ENCODE measurements at regions not wholly inside any gene's neighbourhood (a gene's known extent, or its start where the extent isn't known, plus 50 kb on each side); places are given as distances from the start of the nearest gene placed in this dataset.

GRCh38 chr3:177521305-177521704 is 324.0 kb upstream of the TBL1XR1 start:
- Histone ChIP-seq H3K9me2 (replicated peaks; ENCODE audit: low read depth, low read length) (no peaks in the 10 kb centered on the region), H3K9me3 (ENCODE audit: insufficient read depth, low read depth, low read length) (peaks cover 3% of the 10 kb centered on the region; the same call in 1 of the 2 replicates), H2AFZ (ENCODE audit: low read length) (no peak overlapping the region), H3K27me3 (ENCODE audit: insufficient read depth, low read length, poor library complexity, severe bottlenecking) (no peaks in the 10 kb centered on the region), H3K4me2 (ENCODE audit: low read depth, low read length, poor library complexity, severe bottlenecking) (no peak overlapping the region), H3K4me3 (ENCODE audit: low read length, poor library complexity, severe bottlenecking) (no peak overlapping the region), H3F3A (ENCODE audit: low read depth) (no peaks in the 10 kb centered on the region), H3K4me1 (ENCODE audit: insufficient read depth, low read length, poor library complexity, severe bottlenecking) (peaks cover 39% of the 10 kb centered on the region), H3K9ac (ENCODE audit: low read depth, low read length, poor library complexity, severe bottlenecking) (no peak overlapping the region), H4K20me1 (ENCODE audit: insufficient read depth, low read length, poor library complexity, severe bottlenecking) (no peaks in the 10 kb centered on the region), H3K79me2 (ENCODE audit: insufficient read depth, low read length) (no peaks in the 10 kb centered on the region), H3K36me3 (ENCODE audit: insufficient read depth, low read length) (no peaks in the 10 kb centered on the region)
- TF ChIP-seq CTCF (conservative IDR thresholded peaks at IDR 0.05; ENCODE audit: low read length) (peak; percentile 41), EZH2phosphoT487 (IDR thresholded peaks at IDR 0.05; ENCODE audit: borderline replicate concordance) (no peak)

- no peaks in the 10 kb centered on the region for H3K27me3 ChIP-seq (ENCODE audit: insufficient read depth, low read length, poor library complexity, severe bottlenecking)
- no peak overlapping the region for H3K4me2 ChIP-seq (ENCODE audit: low read depth, low read length, poor library complexity, severe bottlenecking)
- H3K36me3 ChIP-seq (ENCODE audit: insufficient read depth, low read length) = no peaks in the 10 kb centered on the region
- no peak overlapping the region for H2AFZ ChIP-seq (ENCODE audit: low read length)
- no peaks in the 10 kb centered on the region for H3F3A ChIP-seq (ENCODE audit: low read depth)
- peaks cover 3% of the 10 kb centered on the region; the same call in 1 of the 2 replicates for H3K9me3 ChIP-seq (ENCODE audit: insufficient read depth, low read depth, low read length)
- no peaks in the 10 kb centered on the region for H3K9me2 ChIP-seq (replicated peaks; ENCODE audit: low read depth, low read length)
- H3K4me3 ChIP-seq (ENCODE audit: low read length, poor library complexity, severe bottlenecking) = no peak overlapping the region
- H3K79me2 ChIP-seq (ENCODE audit: insufficient read depth, low read length) = no peaks in the 10 kb centered on the region
- peaks cover 41% of the 10 kb centered on the region for H3K4me1 ChIP-seq (ENCODE audit: insufficient read depth, low read length, poor library complexity, severe bottlenecking)
- TF ChIP-seq CTCF (conservative IDR thresholded peaks at IDR 0.05; ENCODE audit: low read length) = no peak
- no peak for TF ChIP-seq EZH2phosphoT487 (IDR thresholded peaks at IDR 0.05; ENCODE audit: borderline replicate concordance)
- H4K20me1 ChIP-seq (ENCODE audit: insufficient read depth, low read length, poor library complexity, severe bottlenecking) = no peaks in the 10 kb centered on the region
- H3K9ac ChIP-seq (ENCODE audit: low read depth, low read length, poor library complexity, severe bottlenecking) = no peak overlapping the region
These were observed 324.8 kb upstream of the TBL1XR1 start for GRCh38 chr3:177522051-177522450.

- no peaks in the 10 kb centered on the region for H3K36me3 ChIP-seq (ENCODE audit: insufficient read depth, low read length)
- no peak overlapping the region for H3K4me2 ChIP-seq (ENCODE audit: low read depth, low read length, poor library complexity, severe bottlenecking)
- H4K20me1 ChIP-seq (ENCODE audit: insufficient read depth, low read length, poor library complexity, severe bottlenecking) = no peaks in the 10 kb centered on the region
- H3K9me3 ChIP-seq (ENCODE audit: insufficient read depth, low read depth, low read length) = peaks cover 3% of the 10 kb centered on the region; the same call in 1 of the 2 replicates
- no peak overlapping the region for H2AFZ ChIP-seq (ENCODE audit: low read length)
- no peak overlapping the region for H3K4me3 ChIP-seq (ENCODE audit: low read length, poor library complexity, severe bottlenecking)
- peaks cover 47% of the 10 kb centered on the region for H3K4me1 ChIP-seq (ENCODE audit: insufficient read depth, low read length, poor library complexity, severe bottlenecking)
- no peaks in the 10 kb centered on the region for H3K79me2 ChIP-seq (ENCODE audit: insufficient read depth, low read length)
- H3K9ac ChIP-seq (ENCODE audit: low read depth, low read length, poor library complexity, severe bottlenecking) = no peak overlapping the region
- no peaks in the 10 kb centered on the region for H3F3A ChIP-seq (ENCODE audit: low read depth)
- no peaks in the 10 kb centered on the region for H3K27me3 ChIP-seq (ENCODE audit: insufficient read depth, low read length, poor library complexity, severe bottlenecking)
- TF ChIP-seq CTCF (conservative IDR thresholded peaks at IDR 0.05; ENCODE audit: low read length) (no peak), EZH2phosphoT487 (IDR thresholded peaks at IDR 0.05; ENCODE audit: borderline replicate concordance) (no peak)
- H3K9me2 ChIP-seq (replicated peaks; ENCODE audit: low read depth, low read length) = no peaks in the 10 kb centered on the region
These were observed 325.9 kb upstream of the TBL1XR1 start for GRCh38 chr3:177523067-177523675.

Data from Loucy (cell line).